Keratinocyte (primary cell): ENCODE measurements at regions not wholly inside any gene's neighbourhood (a gene's known extent, or its start where the extent isn't known, plus 50 kb on each side); places are given as distances from the start of the nearest gene placed in this dataset.

ENCODE experiments used
- EZH2 ChIP-seq: IDR thresholded peaks from one replicate; pipeline ENCODE4 v1.6.1; 2012; ENCODE audit warnings: inconsistent platforms, mild to moderate bottlenecking, low read length, moderate library complexity
- TF ChIP-seq, protein P1 (sequence below), 3 experiments: IDR thresholded peaks in 1 of 3; conservative IDR thresholded peaks in 1 of 3; optimal IDR thresholded peaks in 1 of 3; 2 replicates in 2 of 3; 3 replicates in 1 of 3; pipeline versions ENCODE3 to v1.5.1; 2011; ENCODE audit warnings: low read length in 3 of 3, mild to moderate bottlenecking in 3 of 3, moderate library complexity in 2 of 3, control low read depth in 1 of 3, inconsistent platforms in 1 of 3; ENCODE audit not compliant: insufficient read depth in 2 of 3; ENCODE audit errors: extremely low read depth in 1 of 3

DNA sequence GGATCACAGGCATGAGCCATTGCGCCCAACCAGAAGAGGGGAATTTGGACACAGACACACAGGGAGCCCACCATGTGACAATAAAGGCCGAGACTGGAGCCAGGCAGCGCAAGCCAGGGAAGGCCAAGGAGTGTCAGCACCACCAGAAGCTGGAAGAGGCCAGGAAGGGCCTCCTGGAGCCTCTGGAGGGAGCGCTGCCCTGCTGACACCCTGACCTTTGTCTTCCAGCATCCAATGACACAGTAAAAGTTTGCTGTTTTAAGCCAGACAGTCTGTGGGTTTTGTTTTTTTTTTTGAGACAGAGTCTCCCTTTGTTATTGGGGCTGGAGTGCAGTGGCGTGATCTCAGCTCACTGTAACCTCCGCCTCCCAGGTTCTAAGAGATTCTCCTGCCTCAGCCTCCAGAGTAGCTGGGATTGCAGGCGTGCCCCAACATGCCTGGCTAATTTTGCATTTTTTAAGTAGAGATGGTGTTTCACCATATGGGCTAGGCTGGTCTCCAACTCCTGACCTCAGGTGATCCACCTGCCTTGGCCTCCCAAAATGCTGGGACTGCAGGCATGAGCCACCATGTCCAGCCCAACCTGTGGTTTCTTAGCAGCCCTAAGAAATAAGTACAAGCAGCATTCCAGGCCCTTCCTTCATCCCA, 215.8 kb downstream of the CTTN start:
- TF ChIP-seq, protein P1, sequence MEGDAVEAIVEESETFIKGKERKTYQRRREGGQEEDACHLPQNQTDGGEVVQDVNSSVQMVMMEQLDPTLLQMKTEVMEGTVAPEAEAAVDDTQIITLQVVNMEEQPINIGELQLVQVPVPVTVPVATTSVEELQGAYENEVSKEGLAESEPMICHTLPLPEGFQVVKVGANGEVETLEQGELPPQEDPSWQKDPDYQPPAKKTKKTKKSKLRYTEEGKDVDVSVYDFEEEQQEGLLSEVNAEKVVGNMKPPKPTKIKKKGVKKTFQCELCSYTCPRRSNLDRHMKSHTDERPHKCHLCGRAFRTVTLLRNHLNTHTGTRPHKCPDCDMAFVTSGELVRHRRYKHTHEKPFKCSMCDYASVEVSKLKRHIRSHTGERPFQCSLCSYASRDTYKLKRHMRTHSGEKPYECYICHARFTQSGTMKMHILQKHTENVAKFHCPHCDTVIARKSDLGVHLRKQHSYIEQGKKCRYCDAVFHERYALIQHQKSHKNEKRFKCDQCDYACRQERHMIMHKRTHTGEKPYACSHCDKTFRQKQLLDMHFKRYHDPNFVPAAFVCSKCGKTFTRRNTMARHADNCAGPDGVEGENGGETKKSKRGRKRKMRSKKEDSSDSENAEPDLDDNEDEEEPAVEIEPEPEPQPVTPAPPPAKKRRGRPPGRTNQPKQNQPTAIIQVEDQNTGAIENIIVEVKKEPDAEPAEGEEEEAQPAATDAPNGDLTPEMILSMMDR (optimal IDR thresholded peaks at IDR 0.05 in 1 of 3, IDR thresholded peaks at IDR 0.05 in 1 of 3, conservative IDR thresholded peaks at IDR 0.05 in 1 of 3; ENCODE audit: extremely low read depth in 1 of 3, insufficient read depth in 2 of 3, low read length in 3 of 3), result no peak
- TF ChIP-seq EZH2, result no peak
